H4 (cell line): ENCODE measurements at regions not wholly inside any gene's neighbourhood (a gene's known extent, or its start where the extent isn't known, plus 50 kb on each side); places are given as distances from the start of the nearest gene placed in this dataset.
"Not testable (repeated sequence)": the region's sequence is repeated elsewhere in the genome, so short reads cannot be mapped to it uniquely, and the experiment has no call there.

ENCODE experiments used
- DNase-seq: peaks from one replicate; pipeline ENCODE4 v3.0.0-alpha.2; 2015; ENCODE audit warnings: low spot score

DNA sequence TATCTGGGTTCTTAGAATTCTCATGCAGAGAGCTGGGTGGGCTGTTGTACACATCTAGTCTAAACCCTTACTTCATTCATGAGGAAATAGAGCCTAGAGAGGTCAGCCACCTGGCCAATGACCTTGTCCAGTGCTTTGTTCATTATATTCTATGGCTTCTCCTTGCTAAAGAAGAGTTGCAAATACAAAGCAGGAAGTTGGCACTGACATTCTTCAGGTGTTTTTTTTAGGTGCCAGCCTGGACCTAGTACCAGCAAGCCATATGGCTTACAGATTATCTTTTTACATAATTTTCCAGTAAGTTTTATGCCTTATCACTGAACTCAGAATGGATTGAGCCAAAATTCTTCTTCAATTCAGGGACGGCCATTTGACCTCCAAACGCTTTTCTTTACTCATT, 54.7 kb upstream of the PGM2 start:
- no peak for DNase-seq

DNA sequence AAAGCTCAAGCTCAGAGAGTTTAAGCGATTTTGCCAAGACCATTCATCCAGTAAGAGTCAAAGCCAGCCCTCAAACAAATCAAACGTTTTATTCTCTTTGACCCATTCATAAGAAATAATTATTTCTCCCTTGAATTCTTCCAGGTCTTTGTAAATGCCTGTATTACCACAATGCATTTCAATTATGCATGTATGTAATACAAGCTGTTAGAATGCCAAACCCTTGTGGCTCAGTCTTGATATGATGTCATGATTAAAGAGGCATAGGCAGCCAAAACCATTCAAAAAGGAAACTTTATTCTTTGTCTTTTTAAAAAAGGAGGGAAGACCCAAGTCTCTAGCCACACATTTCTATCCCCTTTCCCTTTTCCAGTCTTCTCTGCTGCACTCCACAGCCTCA, 56.5 kb upstream of the PGM2 start:
- peak; percentile 20 for DNase-seq

DNA sequence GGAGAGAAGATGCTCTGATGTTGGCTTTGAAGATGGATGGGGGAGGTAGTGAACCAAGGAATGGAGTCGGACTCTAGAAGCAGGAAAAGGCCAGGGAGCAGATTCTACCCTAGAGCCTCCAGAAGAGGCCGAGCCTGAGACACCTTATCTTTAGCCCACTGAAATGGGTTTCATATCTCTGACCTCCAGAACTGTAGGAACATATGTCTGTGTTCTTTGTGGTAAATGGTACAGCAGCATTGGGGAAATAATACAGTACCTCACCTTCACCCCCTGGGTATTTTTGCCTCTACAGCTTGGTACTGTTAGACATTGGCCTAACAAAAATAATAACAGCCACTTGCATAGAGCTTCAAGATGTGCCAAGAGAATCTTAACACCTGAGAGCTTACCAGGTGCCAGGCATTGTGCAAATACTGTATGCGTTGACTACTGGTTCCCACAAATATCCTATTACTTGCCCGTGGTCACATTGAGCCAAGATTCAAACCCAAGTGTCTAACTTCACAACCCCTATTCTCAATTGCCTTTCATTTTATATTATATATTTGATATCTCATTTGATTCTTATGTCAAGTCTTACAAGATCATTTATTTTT, 57.0 kb upstream of the PGM2 start:
- no peak for DNase-seq

DNA sequence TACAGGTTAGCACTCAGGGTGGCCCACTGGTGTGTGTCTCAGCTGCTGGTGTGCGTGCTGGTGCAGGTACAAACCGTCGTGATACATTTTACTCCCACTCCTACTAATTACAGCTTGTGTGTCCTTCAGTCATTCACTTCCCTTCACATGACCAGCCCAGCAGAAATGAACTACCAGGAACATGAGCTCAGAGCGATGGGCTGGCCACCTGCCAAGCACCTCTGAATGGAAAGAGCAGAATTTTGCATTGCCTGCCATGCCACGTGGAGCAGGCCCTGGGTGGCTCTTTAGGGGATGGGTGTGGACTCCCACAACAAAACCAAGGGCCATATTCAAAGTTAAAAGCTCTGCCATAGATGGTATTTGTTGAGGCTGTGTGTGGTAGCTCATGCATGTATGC, 58.9 kb upstream of the PGM2 start:
- peak; percentile 76 for DNase-seq

- no peak for DNase-seq
Measured at GRCh38 chr4:37767019-37767418, 59.5 kb upstream of the PGM2 start.

DNA sequence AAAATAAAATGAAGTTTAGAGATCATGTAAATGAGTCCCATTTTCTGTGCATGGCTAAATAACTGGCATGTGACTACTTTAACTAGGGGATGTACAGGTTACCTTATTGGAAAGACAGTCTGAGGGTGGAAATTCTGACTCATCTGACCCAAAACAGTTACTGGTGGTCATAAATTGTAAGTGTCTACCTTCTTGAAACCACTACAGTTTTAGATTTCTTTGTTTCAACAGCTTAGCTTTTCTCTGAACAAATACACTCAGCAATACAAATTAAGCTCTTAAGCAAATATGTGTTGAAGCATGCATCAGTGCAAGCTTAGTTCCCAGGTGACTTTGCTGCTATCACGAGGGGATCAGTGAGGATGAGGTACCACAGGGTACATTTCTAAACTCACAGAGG, 60.7 kb upstream of the PGM2 start:
- no peak for DNase-seq

GRCh38 chr4:37763831-37764230, 62.7 kb upstream of the PGM2 start:
- no peak for DNase-seq

- no peak for DNase-seq
Measured at GRCh38 chr4:37762991-37763368, 63.5 kb upstream of the PGM2 start.

- no peak for DNase-seq
Measured at GRCh38 chr4:37762294-37762990, 64.0 kb upstream of the PGM2 start.

- DNase-seq, result no peak
Measured at GRCh38 chr4:37760840-37761239, 65.6 kb upstream of the PGM2 start.

DNA sequence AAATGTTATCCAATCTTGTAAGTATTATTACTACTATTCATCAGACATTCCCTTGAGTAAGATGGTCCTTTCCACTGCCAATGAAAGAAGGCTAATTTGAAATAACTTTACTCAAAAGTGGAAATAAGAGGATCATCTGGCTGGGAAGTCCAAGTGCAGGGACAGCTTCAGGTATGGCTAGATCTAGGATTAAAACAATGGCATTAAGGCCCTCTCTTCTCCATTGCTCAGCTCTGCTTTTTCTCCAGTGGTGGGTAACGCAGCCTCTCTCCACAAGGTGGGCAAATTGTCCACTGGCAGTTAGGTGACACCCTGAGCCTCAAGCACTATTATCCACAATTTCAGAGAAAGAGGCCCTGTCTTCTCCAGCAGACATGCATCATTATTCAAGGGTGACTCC, 66.7 kb upstream of the PGM2 start:
- no peak for DNase-seq

DNA sequence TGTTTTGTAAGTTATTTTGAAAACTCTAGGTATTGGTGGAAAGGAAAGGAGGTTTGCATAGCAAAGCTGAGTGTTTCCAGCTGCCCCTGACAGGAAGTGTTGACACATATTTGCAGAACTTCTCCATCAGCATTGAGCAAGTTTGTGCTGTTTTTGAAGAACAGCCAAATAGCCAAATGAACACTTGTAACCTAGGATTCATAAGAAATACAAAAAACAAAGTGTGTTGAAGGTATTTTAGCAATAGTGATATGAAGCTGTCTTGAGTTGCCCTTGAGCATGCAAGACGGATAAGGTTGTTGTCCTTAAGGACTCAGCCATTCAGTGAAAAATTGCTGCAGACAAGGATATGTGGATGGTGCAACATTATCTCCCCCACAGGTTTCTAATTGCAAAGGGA, 68.3 kb upstream of the PGM2 start:
- no peak for DNase-seq

- DNase-seq, result no peak
Measured at GRCh38 chr4:37757761-37758160, 68.7 kb upstream of the PGM2 start.

GRCh38 chr4:37757121-37757520, 69.4 kb upstream of the PGM2 start:
- no peak for DNase-seq

- DNase-seq, result no peak
Measured at GRCh38 chr4:37754410-37755185, 68.4 kb upstream of the RELL1 start.

- no peak for DNase-seq
Measured at GRCh38 chr4:37749398-37749988, 63.3 kb upstream of the RELL1 start.

DNA sequence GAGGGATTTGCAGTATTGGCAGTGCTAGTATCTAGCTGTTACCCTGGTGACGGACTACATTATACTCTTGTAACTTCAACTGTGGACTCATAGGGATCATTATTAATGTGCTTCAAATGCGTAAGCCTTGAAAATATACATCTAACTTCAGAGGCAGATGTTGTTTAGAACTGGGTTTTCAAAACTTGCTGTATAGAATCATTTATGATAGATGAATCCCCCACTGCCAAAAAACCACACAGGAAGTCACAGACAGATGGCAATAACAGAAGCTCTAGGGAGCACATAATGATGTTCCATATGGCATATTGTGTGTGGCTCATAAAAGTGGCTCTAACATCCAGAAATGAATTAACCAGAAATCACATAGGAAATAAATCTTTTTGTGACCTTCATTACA, 62.3 kb upstream of the RELL1 start:
- no peak for DNase-seq

- no peak for DNase-seq
Measured at GRCh38 chr4:37747772-37748330, 61.7 kb upstream of the RELL1 start.

- DNase-seq, result not testable (repeated sequence)
Measured at GRCh38 chr4:37746852-37747251, 60.7 kb upstream of the RELL1 start.

GRCh38 chr4:37745946-37746345, 59.8 kb upstream of the RELL1 start:
- DNase-seq, result no peak

- no peak for DNase-seq
Measured at GRCh38 chr4:37742149-37742548, 56.0 kb upstream of the RELL1 start.

GRCh38 chr4:37741564-37741963, 55.4 kb upstream of the RELL1 start:
- no peak for DNase-seq

DNA sequence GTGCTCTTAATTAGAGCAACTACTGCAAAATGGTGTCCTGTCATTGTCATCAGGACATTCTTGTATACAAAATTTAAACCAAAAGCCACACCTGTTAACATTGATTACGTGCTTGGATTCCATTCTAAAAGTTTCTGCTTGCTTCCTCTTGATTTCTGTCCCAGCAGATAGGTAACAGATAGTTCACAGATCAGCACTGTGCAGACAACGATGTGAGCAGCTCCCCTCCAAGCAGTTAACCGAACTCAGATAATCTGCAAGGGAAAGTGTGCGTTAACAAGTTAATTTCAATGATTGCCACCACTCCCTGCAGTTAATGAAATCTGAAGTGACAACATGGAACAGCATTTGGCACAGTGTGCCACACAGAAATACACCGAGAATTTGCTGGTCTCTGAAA, 54.4 kb upstream of the RELL1 start:
- DNase-seq, result no peak
